ENCODE measurements at regions not wholly inside any gene's neighbourhood (a gene's known extent, or its start where the extent isn't known, plus 50 kb on each side); places are given as distances from the start of the nearest gene placed in this dataset.

- ChIA-PET CTCF (no interaction called here), POLR2A (no interaction called here)
- no peak overlapping the region for H3K4me3 ChIP-seq (ENCODE audit: low read depth, low read length)
- DNase-seq (ENCODE audit: low read depth, low spot score), result no peak
- TF ChIP-seq CTCF (IDR thresholded peaks at IDR 0.05; ENCODE audit: insufficient read depth, low read length, missing control alignments), result no peak
Observed at GRCh38 chr5:51279983-51280706, 103.1 kb upstream of the ISL1 start.

- no peak overlapping the region for H3K4me3 ChIP-seq (ENCODE audit: low read depth, low read length)
- ChIA-PET CTCF (no interaction called here), POLR2A (no interaction called here)
- no peak for DNase-seq (ENCODE audit: low read depth, low spot score)
- no peak for TF ChIP-seq CTCF (IDR thresholded peaks at IDR 0.05; ENCODE audit: insufficient read depth, low read length, missing control alignments)
Observed at GRCh38 chr5:51286046-51286445, 97.2 kb upstream of the ISL1 start.

GRCh38 chr5:51302343-51302742 is 80.9 kb upstream of the ISL1 start:
- POLR2A ChIA-PET, result no interaction called here
- no peak for DNase-seq (ENCODE audit: low read depth, low spot score)
- no peak for TF ChIP-seq CTCF (IDR thresholded peaks at IDR 0.05; ENCODE audit: insufficient read depth, low read length, missing control alignments)
- H3K4me3 ChIP-seq (ENCODE audit: low read depth, low read length), result no peak overlapping the region
- CTCF ChIA-PET, result no interaction called here

GRCh38 chr5:51326844-51327243 is 56.4 kb upstream of the ISL1 start:
- H3K4me3 ChIP-seq (ENCODE audit: low read depth, low read length), result no peak overlapping the region
- DNase-seq (ENCODE audit: low read depth, low spot score), result no peak
- no peak for TF ChIP-seq CTCF (IDR thresholded peaks at IDR 0.05; ENCODE audit: insufficient read depth, low read length, missing control alignments)
- ChIA-PET CTCF (no interaction called here), POLR2A (no interaction called here)

All from AG04449 (cell line).